GM23338 (cell line): ENCODE measurements at regions not wholly inside any gene's neighbourhood (a gene's known extent, or its start where the extent isn't known, plus 50 kb on each side); places are given as distances from the start of the nearest gene placed in this dataset.
A peak's percentile ranks its signal among the peaks of the same experiment; 100 is the strongest.

Source experiments
- ATAC-seq: fragments of 200-7000 bp; cut with Tn5 transposase; 3 replicates; pipeline ENCODE4 v1.9.1; 2020
- DNase-seq: peaks from one replicate; pipeline ENCODE4 v3.0.0-alpha.2; 2015; ENCODE audit warnings: low spot score
- H2AFZ ChIP-seq: fragments of 200-600 bp; sonication (generic); 2 replicates; pipeline ENCODE4 v1.8.0; 2016; ENCODE audit warnings: antibody characterized with exemption, mild to moderate bottlenecking, moderate library complexity
- H3F3A ChIP-seq: fragments of 200-600 bp; sonication (generic); replicated peaks from 2 replicates; pipeline ENCODE4 v1.8.0; 2017; ENCODE audit warnings: antibody characterized with exemption, mixed run types, low read depth
- H3K27ac ChIP-seq: fragments of 200-600 bp; sonication (generic); 2 replicates; pipeline ENCODE4 v1.6.1; 2016; ENCODE audit warnings: low read depth
- H3K27me3 ChIP-seq: fragments of 200-600 bp; sonication (generic); 2 replicates; pipeline ENCODE4 v1.8.0; 2016; ENCODE audit warnings: mild to moderate bottlenecking, mixed run types, moderate library complexity; ENCODE audit not compliant: insufficient read depth
- H3K36me3 ChIP-seq: fragments of 200-600 bp; sonication (generic); 2 replicates; pipeline ENCODE4 v1.8.0; 2016; ENCODE audit warnings: mild to moderate bottlenecking; ENCODE audit not compliant: insufficient read depth
- H3K4me1 ChIP-seq: fragments of 200-600 bp; sonication (generic); 2 replicates; pipeline ENCODE4 v1.8.0; 2016; ENCODE audit warnings: mild to moderate bottlenecking, moderate library complexity; ENCODE audit not compliant: insufficient read depth
- H3K4me2 ChIP-seq: fragments of 200-600 bp; sonication (generic); 2 replicates; pipeline ENCODE4 v1.7.1; 2017; ENCODE audit warnings: mixed run types
- H3K4me3 ChIP-seq: fragments of 200-600 bp; sonication (generic); 2 replicates; pipeline ENCODE4 v1.6.1; 2016; ENCODE audit warnings: mixed run types
- H3K79me2 ChIP-seq: fragments of 200-600 bp; sonication (generic); replicated peaks from 2 replicates; pipeline ENCODE4 v1.8.0; 2017; ENCODE audit warnings: mild to moderate bottlenecking; ENCODE audit not compliant: insufficient read depth
- H3K9me2 ChIP-seq: fragments of 200-600 bp; sonication (generic); 2 replicates; pipeline ENCODE4 v1.8.0; 2017; ENCODE audit not compliant: insufficient read depth
- H4K20me1 ChIP-seq: fragments of 200-600 bp; sonication (generic); replicated peaks from 2 replicates; pipeline ENCODE4 v1.8.0; 2017; ENCODE audit warnings: mild to moderate bottlenecking; ENCODE audit not compliant: insufficient read depth
- H3K27ac Mint-ChIP-seq: 2 replicates; pipeline ENCODE4 v1.8.0; 2020; ENCODE audit warnings: inconsistent platforms, mild to moderate bottlenecking, moderate library complexity, mixed read lengths
- H3K27me3 Mint-ChIP-seq: 3 replicates; pipeline ENCODE4 v1.8.0; 2022; ENCODE audit warnings: low read depth, mild to moderate bottlenecking, moderate library complexity, mixed read lengths, inconsistent platforms; ENCODE audit not compliant: insufficient read depth, poor library complexity
- H3K36me3 Mint-ChIP-seq: 3 replicates; pipeline ENCODE4 v1.8.0; 2021; ENCODE audit warnings: low read depth, mild to moderate bottlenecking, inconsistent platforms, moderate library complexity, mixed read lengths
- H3K4me1 Mint-ChIP-seq: 3 replicates; pipeline ENCODE4 v1.8.0; 2020; ENCODE audit warnings: mild to moderate bottlenecking, inconsistent platforms, mixed read lengths
- H3K4me3 Mint-ChIP-seq: 3 replicates; pipeline ENCODE4 v1.8.0; 2021; ENCODE audit warnings: moderate library complexity, mild to moderate bottlenecking, inconsistent platforms, mixed read lengths
- H3K9me3 Mint-ChIP-seq: 3 replicates; pipeline ENCODE4 v1.8.0; 2020; ENCODE audit warnings: moderate library complexity, mild to moderate bottlenecking, inconsistent platforms, mixed read lengths
- ETS1 ChIP-seq: IDR thresholded peaks from 2 replicates; pipeline ENCODE4 v1.6.1; 2016; ENCODE audit warnings: antibody characterized with exemption
- EZH2 ChIP-seq: fragments of 200-600 bp; sonication (generic); IDR thresholded peaks from one replicate; pipeline ENCODE4 v1.8.0; 2017; ENCODE audit warnings: antibody characterized with exemption, mild to moderate bottlenecking, low read depth; ENCODE audit not compliant: unreplicated experiment
- JUNB ChIP-seq: IDR thresholded peaks from one replicate; pipeline ENCODE4 v1.6.1; 2016; ENCODE audit warnings: antibody characterized with exemption; ENCODE audit not compliant: unreplicated experiment
- POLR2AphosphoS5 ChIP-seq: IDR thresholded peaks from 2 replicates; pipeline ENCODE4 v1.6.1; 2016; ENCODE audit warnings: antibody characterized with exemption, low read depth
- TF ChIP-seq, protein P1 (sequence below): IDR thresholded peaks from one replicate; pipeline ENCODE4 v1.6.1; 2018; ENCODE audit warnings: antibody characterized with exemption; ENCODE audit not compliant: unreplicated experiment
- TF ChIP-seq, protein P2 (sequence below): fragments of 250-450 bp; sonication (Bioruptor Pico); IDR thresholded peaks from 2 replicates; pipeline ENCODE4 v1.5.0; 2020; ENCODE audit warnings: mild to moderate bottlenecking, moderate library complexity

DNA sequence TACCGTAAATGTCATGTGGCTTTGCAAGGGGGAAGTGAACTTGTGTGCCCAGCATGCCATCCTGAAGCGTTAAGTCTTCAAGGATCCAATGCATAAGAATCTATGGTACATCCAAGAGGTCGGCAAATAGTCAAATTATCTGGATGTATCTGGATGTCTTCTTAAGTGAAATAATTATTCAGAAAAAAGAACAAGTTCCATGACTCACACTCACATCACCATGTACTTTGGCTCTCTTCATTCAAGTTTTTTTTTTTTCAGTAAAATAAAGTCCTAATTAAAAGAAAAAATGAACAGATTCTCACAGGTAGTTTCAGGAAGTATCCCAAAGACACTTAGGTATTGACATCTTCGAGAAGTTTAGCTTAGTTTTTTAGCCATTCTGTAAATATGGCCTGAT, 62.7 kb upstream of the MEGF10 start:
- no peak for DNase-seq
- Histone ChIP-seq H3K4me2 (no peak overlapping the region), H3K27ac (no peak overlapping the region), H4K20me1 (no peaks in the 10 kb centered on the region), H3K4me3 (no peak overlapping the region), H3K27me3 (peaks cover 30% of the 10 kb centered on the region), H3K9me2 (no peaks in the 10 kb centered on the region), H3K36me3 (no peaks in the 10 kb centered on the region), H2AFZ (no peak overlapping the region), H3F3A (no peaks in the 10 kb centered on the region), H3K4me1 (peaks cover 13% of the 10 kb centered on the region; the same call in 1 of the 2 replicates), H3K79me2 (no peaks in the 10 kb centered on the region)
- peaks cover 14% of the 10 kb centered on the region for H3K4me1 Mint-ChIP-seq
- H3K36me3 Mint-ChIP-seq = peaks cover 3% of the 10 kb centered on the region; the same call in 1 of the 3 replicates
- H3K27me3 Mint-ChIP-seq = peaks cover 18% of the 10 kb centered on the region
- no peak overlapping the region for H3K27ac Mint-ChIP-seq
- TF ChIP-seq POLR2AphosphoS5 = no peak
- no peak for TF ChIP-seq EZH2
- TF ChIP-seq, protein P1, sequence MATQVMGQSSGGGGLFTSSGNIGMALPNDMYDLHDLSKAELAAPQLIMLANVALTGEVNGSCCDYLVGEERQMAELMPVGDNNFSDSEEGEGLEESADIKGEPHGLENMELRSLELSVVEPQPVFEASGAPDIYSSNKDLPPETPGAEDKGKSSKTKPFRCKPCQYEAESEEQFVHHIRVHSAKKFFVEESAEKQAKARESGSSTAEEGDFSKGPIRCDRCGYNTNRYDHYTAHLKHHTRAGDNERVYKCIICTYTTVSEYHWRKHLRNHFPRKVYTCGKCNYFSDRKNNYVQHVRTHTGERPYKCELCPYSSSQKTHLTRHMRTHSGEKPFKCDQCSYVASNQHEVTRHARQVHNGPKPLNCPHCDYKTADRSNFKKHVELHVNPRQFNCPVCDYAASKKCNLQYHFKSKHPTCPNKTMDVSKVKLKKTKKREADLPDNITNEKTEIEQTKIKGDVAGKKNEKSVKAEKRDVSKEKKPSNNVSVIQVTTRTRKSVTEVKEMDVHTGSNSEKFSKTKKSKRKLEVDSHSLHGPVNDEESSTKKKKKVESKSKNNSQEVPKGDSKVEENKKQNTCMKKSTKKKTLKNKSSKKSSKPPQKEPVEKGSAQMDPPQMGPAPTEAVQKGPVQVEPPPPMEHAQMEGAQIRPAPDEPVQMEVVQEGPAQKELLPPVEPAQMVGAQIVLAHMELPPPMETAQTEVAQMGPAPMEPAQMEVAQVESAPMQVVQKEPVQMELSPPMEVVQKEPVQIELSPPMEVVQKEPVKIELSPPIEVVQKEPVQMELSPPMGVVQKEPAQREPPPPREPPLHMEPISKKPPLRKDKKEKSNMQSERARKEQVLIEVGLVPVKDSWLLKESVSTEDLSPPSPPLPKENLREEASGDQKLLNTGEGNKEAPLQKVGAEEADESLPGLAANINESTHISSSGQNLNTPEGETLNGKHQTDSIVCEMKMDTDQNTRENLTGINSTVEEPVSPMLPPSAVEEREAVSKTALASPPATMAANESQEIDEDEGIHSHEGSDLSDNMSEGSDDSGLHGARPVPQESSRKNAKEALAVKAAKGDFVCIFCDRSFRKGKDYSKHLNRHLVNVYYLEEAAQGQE = no peak
- TF ChIP-seq JUNB = no peak
- ATAC-seq = no peak
- H3K4me3 Mint-ChIP-seq = no peak overlapping the region
- no peaks in the 10 kb centered on the region; the same call in 2 of the 3 replicates for H3K9me3 Mint-ChIP-seq

DNA sequence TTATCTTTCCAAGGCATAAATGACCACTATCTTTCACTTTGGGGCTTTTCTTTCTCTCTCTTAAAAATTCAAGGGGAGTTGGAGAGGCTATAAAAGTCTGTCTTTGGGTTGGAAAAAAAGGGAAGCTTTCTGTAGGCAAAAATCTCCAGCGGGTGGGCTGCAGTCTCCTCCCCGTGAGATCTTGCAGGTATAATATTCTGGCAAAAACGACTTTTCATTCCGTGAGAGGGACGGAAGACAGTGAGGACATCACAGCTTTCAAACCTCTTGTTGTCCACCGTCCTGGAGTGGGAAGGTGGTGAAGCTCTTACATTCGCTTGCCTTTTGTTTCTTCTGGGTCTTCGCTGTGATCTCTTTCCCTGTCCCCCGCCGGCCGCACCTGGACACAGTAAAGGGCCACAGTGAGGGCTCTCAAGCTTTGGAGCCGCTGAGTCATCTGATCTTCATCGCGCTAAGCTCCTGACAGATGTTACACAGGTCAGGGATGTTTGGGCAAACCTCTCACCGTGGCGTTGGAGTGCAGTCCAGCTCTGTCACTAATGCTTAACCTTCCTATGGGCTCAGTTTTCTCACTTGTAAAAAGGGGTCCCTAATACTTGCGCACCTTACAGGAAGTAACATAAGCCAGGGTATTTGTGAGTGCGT, 61.9 kb upstream of the MEGF10 start:
- no peaks in the 10 kb centered on the region for H3K36me3 ChIP-seq
- H3K4me3 ChIP-seq = peak overlapping the region; percentile 74
- H3K79me2 ChIP-seq = no peaks in the 10 kb centered on the region
- H3F3A ChIP-seq = no peaks in the 10 kb centered on the region
- H4K20me1 ChIP-seq = no peaks in the 10 kb centered on the region
- H3K4me2 ChIP-seq = peak overlapping the region; percentile 97
- Mint-ChIP-seq H3K36me3 (peaks cover 3% of the 10 kb centered on the region; the same call in 1 of the 3 replicates), H3K27me3 (peaks cover 15% of the 10 kb centered on the region), H3K4me3 (peak overlapping the region; percentile 71), H3K27ac (no peak overlapping the region; the same call in 1 of the 2 replicates), H3K4me1 (peaks cover 14% of the 10 kb centered on the region), H3K9me3 (no peaks in the 10 kb centered on the region; the same call in 2 of the 3 replicates)
- ATAC-seq = peak; percentile 62
- peak overlapping the region; percentile 100 for H2AFZ ChIP-seq
- H3K27me3 ChIP-seq = peaks cover 30% of the 10 kb centered on the region
- peaks cover 13% of the 10 kb centered on the region; the same call in 1 of the 2 replicates for H3K4me1 ChIP-seq
- no peak overlapping the region for H3K27ac ChIP-seq
- no peaks in the 10 kb centered on the region for H3K9me2 ChIP-seq
- DNase-seq = peak; percentile 52
- TF ChIP-seq, protein P2, sequence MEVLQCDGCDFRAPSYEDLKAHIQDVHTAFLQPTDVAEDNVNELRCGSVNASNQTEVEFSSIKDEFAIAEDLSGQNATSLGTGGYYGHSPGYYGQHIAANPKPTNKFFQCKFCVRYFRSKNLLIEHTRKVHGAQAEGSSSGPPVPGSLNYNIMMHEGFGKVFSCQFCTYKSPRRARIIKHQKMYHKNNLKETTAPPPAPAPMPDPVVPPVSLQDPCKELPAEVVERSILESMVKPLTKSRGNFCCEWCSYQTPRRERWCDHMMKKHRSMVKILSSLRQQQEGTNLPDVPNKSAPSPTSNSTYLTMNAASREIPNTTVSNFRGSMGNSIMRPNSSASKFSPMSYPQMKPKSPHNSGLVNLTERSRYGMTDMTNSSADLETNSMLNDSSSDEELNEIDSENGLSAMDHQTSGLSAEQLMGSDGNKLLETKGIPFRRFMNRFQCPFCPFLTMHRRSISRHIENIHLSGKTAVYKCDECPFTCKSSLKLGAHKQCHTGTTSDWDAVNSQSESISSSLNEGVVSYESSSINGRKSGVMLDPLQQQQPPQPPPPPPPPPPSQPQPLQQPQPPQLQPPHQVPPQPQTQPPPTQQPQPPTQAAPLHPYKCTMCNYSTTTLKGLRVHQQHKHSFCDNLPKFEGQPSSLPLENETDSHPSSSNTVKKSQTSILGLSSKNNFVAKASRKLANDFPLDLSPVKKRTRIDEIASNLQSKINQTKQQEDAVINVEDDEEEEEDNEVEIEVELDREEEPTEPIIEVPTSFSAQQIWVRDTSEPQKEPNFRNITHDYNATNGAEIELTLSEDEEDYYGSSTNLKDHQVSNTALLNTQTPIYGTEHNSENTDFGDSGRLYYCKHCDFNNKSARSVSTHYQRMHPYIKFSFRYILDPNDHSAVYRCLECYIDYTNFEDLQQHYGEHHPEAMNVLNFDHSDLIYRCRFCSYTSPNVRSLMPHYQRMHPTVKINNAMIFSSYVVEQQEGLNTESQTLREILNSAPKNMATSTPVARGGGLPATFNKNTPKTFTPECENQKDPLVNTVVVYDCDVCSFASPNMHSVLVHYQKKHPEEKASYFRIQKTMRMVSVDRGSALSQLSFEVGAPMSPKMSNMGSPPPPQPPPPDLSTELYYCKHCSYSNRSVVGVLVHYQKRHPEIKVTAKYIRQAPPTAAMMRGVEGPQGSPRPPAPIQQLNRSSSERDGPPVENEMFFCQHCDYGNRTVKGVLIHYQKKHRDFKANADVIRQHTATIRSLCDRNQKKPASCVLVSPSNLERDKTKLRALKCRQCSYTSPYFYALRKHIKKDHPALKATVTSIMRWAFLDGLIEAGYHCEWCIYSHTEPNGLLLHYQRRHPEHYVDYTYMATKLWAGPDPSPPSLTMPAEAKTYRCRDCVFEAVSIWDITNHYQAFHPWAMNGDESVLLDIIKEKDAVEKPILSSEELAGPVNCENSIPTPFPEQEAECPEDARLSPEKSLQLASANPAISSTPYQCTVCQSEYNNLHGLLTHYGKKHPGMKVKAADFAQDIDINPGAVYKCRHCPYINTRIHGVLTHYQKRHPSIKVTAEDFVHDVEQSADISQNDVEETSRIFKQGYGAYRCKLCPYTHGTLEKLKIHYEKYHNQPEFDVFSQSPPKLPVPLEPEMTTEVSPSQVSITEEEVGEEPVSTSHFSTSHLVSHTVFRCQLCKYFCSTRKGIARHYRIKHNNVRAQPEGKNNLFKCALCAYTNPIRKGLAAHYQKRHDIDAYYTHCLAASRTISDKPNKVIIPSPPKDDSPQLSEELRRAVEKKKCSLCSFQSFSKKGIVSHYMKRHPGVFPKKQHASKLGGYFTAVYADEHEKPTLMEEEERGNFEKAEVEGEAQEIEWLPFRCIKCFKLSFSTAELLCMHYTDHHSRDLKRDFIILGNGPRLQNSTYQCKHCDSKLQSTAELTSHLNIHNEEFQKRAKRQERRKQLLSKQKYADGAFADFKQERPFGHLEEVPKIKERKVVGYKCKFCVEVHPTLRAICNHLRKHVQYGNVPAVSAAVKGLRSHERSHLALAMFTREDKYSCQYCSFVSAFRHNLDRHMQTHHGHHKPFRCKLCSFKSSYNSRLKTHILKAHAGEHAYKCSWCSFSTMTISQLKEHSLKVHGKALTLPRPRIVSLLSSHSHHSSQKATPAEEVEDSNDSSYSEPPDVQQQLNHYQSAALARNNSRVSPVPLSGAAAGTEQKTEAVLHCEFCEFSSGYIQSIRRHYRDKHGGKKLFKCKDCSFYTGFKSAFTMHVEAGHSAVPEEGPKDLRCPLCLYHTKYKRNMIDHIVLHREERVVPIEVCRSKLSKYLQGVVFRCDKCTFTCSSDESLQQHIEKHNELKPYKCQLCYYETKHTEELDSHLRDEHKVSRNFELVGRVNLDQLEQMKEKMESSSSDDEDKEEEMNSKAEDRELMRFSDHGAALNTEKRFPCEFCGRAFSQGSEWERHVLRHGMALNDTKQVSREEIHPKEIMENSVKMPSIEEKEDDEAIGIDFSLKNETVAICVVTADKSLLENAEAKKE = no peak
- TF ChIP-seq JUNB (no peak), ETS1 (no peak)
